ENCODE measurements at regions not wholly inside any gene's neighbourhood (a gene's known extent, or its start where the extent isn't known, plus 50 kb on each side); places are given as distances from the start of the nearest gene placed in this dataset.

- Histone ChIP-seq H3K4me3 (ENCODE audit: low read depth, low read length) (no peak overlapping the region), H3K9me3 (no peaks in the 10 kb centered on the region), H3K36me3 (ENCODE audit: control insufficient read depth, insufficient read depth, low read length) (no peaks in the 10 kb centered on the region), H3K27me3 (replicated peaks; ENCODE audit: control insufficient read depth, insufficient read depth, low read length) (no peaks in the 10 kb centered on the region), H3K4me1 (peaks cover 17% of the 10 kb centered on the region)
- Mint-ChIP-seq H3K27ac (ENCODE audit: unreplicated experiment) (no peak overlapping the region), H3K36me3 (ENCODE audit: insufficient read depth, unreplicated experiment) (no peaks in the 10 kb centered on the region), H3K4me1 (ENCODE audit: low read depth, unreplicated experiment) (no peaks in the 10 kb centered on the region), H3K9me3 (ENCODE audit: unreplicated experiment) (no peaks in the 10 kb centered on the region), H3K27me3 (ENCODE audit: insufficient read depth, unreplicated experiment) (no peaks in the 10 kb centered on the region), H3K4me3 (ENCODE audit: unreplicated experiment) (no peak overlapping the region)
- POLR2A ChIA-PET = no interaction called here
- CTCF ChIA-PET = no interaction called here
- TF ChIP-seq CTCF (IDR thresholded peaks at IDR 0.05; ENCODE audit: insufficient read depth in 1 of 2, low read depth in 1 of 2, low read length in 1 of 2, severe bottlenecking in 1 of 2, unreplicated experiment in 1 of 2) = no peak
- intact Hi-C loops (cut with micrococcal nuclease; ENCODE audit: unreplicated experiment) = no loop called here
- BruUV-seq (replicated peaks) = no TSS peak
- no peak for DNase-seq
Observed at GRCh38 chr9:1771094-1771789, 243.9 kb upstream of the SMARCA2 start.

- intact Hi-C loops (cut with micrococcal nuclease; ENCODE audit: unreplicated experiment) = no loop called here
- H3K4me3 Mint-ChIP-seq (ENCODE audit: unreplicated experiment) = no peak overlapping the region
- H3K4me1 Mint-ChIP-seq (ENCODE audit: low read depth, unreplicated experiment) = no peaks in the 10 kb centered on the region
- H3K9me3 Mint-ChIP-seq (ENCODE audit: unreplicated experiment) = no peaks in the 10 kb centered on the region
- H3K27ac Mint-ChIP-seq (ENCODE audit: unreplicated experiment) = no peak overlapping the region
- Histone ChIP-seq H3K27me3 (replicated peaks; ENCODE audit: control insufficient read depth, insufficient read depth, low read length) (no peaks in the 10 kb centered on the region), H3K36me3 (ENCODE audit: control insufficient read depth, insufficient read depth, low read length) (no peaks in the 10 kb centered on the region), H3K9me3 (no peaks in the 10 kb centered on the region), H3K4me3 (ENCODE audit: low read depth, low read length) (no peak overlapping the region), H3K4me1 (peaks cover 18% of the 10 kb centered on the region)
- ChIA-PET CTCF (no interaction called here), POLR2A (no interaction called here)
- no peak for DNase-seq
- no peak for TF ChIP-seq CTCF (IDR thresholded peaks at IDR 0.05; ENCODE audit: insufficient read depth in 1 of 2, low read depth in 1 of 2, low read length in 1 of 2, severe bottlenecking in 1 of 2, unreplicated experiment in 1 of 2)
- H3K36me3 Mint-ChIP-seq (ENCODE audit: insufficient read depth, unreplicated experiment) = no peaks in the 10 kb centered on the region
- H3K27me3 Mint-ChIP-seq (ENCODE audit: insufficient read depth, unreplicated experiment) = no peaks in the 10 kb centered on the region
- no TSS peak for BruUV-seq (replicated peaks)
Observed at GRCh38 chr9:1775230-1775629, 239.9 kb upstream of the SMARCA2 start.

- Histone ChIP-seq H3K36me3 (ENCODE audit: control insufficient read depth, insufficient read depth, low read length) (no peaks in the 10 kb centered on the region), H3K27me3 (replicated peaks; ENCODE audit: control insufficient read depth, insufficient read depth, low read length) (no peaks in the 10 kb centered on the region), H3K4me3 (ENCODE audit: low read depth, low read length) (no peak overlapping the region), H3K9me3 (no peaks in the 10 kb centered on the region), H3K4me1 (peaks cover 18% of the 10 kb centered on the region)
- intact Hi-C loops (cut with micrococcal nuclease; ENCODE audit: unreplicated experiment) = no loop called here
- no peaks in the 10 kb centered on the region for H3K36me3 Mint-ChIP-seq (ENCODE audit: insufficient read depth, unreplicated experiment)
- ChIA-PET POLR2A (no interaction called here), CTCF (no interaction called here)
- TF ChIP-seq CTCF (IDR thresholded peaks at IDR 0.05; ENCODE audit: insufficient read depth in 1 of 2, low read depth in 1 of 2, low read length in 1 of 2, severe bottlenecking in 1 of 2, unreplicated experiment in 1 of 2) = no peak
- no peak for DNase-seq
- no peak overlapping the region for H3K4me3 Mint-ChIP-seq (ENCODE audit: unreplicated experiment)
- H3K4me1 Mint-ChIP-seq (ENCODE audit: low read depth, unreplicated experiment) = no peaks in the 10 kb centered on the region
- H3K27ac Mint-ChIP-seq (ENCODE audit: unreplicated experiment) = no peak overlapping the region
- H3K9me3 Mint-ChIP-seq (ENCODE audit: unreplicated experiment) = no peaks in the 10 kb centered on the region
- H3K27me3 Mint-ChIP-seq (ENCODE audit: insufficient read depth, unreplicated experiment) = no peaks in the 10 kb centered on the region
- no TSS peak for BruUV-seq (replicated peaks)
Observed at GRCh38 chr9:1776668-1777067, 238.5 kb upstream of the SMARCA2 start.

Data from Caco-2 (cell line).